Chondrocyte (in vitro differentiated cells): ENCODE measurements at regions not wholly inside any gene's neighbourhood (a gene's known extent, or its start where the extent isn't known, plus 50 kb on each side); places are given as distances from the start of the nearest gene placed in this dataset.

ENCODE experiments used
- DNase-seq: peaks from one replicate; pipeline ENCODE4 v3.0.0; 2021; ENCODE audit warnings: mixed read lengths, low spot score
- H3K27ac Mint-ChIP-seq: one replicate; pipeline ENCODE4 v1.8.0; 2021; ENCODE audit warnings: mild to moderate bottlenecking, moderate library complexity, mixed read lengths; ENCODE audit not compliant: unreplicated experiment
- H3K27me3 Mint-ChIP-seq: 2 replicates; pipeline ENCODE4 v1.8.0; 2021; ENCODE audit warnings: low read depth, mixed read lengths
- H3K36me3 Mint-ChIP-seq: 2 replicates; pipeline ENCODE4 v1.8.0; 2021; ENCODE audit warnings: low read depth, mixed read lengths
- H3K4me1 Mint-ChIP-seq: 2 replicates; pipeline ENCODE4 v1.8.0; 2021; ENCODE audit warnings: low read depth, mild to moderate bottlenecking, mixed read lengths
- H3K4me3 Mint-ChIP-seq: one replicate; pipeline ENCODE4 v1.8.0; 2021; ENCODE audit warnings: mild to moderate bottlenecking, moderate library complexity, mixed read lengths; ENCODE audit not compliant: unreplicated experiment
- H3K9me3 Mint-ChIP-seq: 2 replicates; pipeline ENCODE4 v1.8.0; 2021; ENCODE audit warnings: low read depth, mixed read lengths
- TF ChIP-seq, protein P1 (sequence below): fragments of 200-600 bp; sonication (generic); IDR thresholded peaks from 2 replicates; pipeline ENCODE4 v1.5.0; 2021; ENCODE audit warnings: antibody characterized with exemption, mild to moderate bottlenecking, moderate library complexity

DNA sequence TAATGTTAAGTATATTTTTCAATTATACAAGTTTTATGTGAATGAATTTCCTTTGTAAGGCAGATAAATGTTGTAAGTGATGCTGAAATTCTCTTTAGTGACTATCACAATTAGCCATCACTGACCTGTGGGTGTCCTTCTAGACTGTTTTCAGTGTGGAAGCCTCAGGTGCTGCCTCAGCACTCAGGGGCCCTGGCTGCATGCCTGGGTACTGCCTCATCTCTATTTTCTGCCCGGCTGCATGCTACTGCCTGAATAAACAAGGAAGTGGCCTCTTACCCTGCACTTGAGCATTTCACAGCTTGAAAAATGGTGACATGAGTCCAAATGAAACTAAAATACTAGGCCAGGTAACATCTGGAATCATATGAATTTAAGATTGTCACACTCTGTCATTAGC lies 787.6 kb upstream of the SALL3 start:
- H3K4me1 Mint-ChIP-seq, result no peaks in the 10 kb centered on the region
- no peak overlapping the region for H3K27ac Mint-ChIP-seq
- H3K9me3 Mint-ChIP-seq, result peaks cover 22% of the 10 kb centered on the region
- H3K4me3 Mint-ChIP-seq, result no peak overlapping the region
- TF ChIP-seq, protein P1, sequence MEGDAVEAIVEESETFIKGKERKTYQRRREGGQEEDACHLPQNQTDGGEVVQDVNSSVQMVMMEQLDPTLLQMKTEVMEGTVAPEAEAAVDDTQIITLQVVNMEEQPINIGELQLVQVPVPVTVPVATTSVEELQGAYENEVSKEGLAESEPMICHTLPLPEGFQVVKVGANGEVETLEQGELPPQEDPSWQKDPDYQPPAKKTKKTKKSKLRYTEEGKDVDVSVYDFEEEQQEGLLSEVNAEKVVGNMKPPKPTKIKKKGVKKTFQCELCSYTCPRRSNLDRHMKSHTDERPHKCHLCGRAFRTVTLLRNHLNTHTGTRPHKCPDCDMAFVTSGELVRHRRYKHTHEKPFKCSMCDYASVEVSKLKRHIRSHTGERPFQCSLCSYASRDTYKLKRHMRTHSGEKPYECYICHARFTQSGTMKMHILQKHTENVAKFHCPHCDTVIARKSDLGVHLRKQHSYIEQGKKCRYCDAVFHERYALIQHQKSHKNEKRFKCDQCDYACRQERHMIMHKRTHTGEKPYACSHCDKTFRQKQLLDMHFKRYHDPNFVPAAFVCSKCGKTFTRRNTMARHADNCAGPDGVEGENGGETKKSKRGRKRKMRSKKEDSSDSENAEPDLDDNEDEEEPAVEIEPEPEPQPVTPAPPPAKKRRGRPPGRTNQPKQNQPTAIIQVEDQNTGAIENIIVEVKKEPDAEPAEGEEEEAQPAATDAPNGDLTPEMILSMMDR, result no peak
- H3K27me3 Mint-ChIP-seq, result no peaks in the 10 kb centered on the region
- DNase-seq, result no peak
- H3K36me3 Mint-ChIP-seq, result no peaks in the 10 kb centered on the region

DNA sequence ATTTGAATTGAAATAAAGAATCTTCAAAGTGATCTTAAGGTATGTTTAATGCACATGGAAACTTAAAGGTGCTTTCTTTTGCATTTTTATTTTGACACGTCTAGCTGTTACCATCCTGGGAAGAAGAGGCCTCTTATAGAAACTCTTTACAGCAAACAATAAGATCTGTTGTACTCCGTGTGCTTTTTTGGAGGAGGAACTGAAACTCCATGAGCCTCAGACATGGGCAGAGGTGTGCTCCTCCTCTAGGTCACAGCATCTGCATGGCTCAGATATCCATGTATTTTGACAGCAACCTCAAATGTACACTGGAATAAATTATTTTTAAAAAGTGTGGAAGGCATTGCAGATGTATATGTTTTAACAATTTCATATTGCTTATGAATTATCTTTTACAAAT lies 783.3 kb upstream of the SALL3 start:
- Mint-ChIP-seq H3K36me3 (no peaks in the 10 kb centered on the region), H3K4me1 (no peaks in the 10 kb centered on the region), H3K27me3 (no peaks in the 10 kb centered on the region), H3K9me3 (peaks cover 36% of the 10 kb centered on the region), H3K27ac (no peak overlapping the region), H3K4me3 (no peak overlapping the region)
- TF ChIP-seq, protein P1, result no peak
- DNase-seq, result no peak

DNA sequence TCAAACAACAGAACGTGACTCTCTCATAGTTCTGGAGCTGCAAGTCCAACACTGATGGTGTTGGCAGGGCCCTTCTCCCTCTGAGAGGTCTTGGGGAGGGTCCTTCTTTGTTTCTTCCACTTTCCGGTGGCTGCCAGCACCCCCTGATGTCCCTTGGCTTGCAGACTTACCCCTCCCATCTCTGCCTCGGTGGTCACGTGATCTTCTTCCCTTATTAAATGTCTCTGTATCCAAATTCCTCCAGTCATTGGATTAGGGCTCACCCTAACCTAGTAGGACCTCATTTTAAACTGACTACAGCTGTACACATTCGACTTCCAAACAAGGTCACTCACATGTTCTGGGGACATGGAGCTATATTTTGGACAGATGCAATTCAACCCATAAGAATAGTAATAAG lies 780.6 kb upstream of the SALL3 start:
- Mint-ChIP-seq H3K4me3 (no peak overlapping the region), H3K36me3 (no peaks in the 10 kb centered on the region), H3K9me3 (peaks cover 43% of the 10 kb centered on the region), H3K27ac (no peak overlapping the region), H3K4me1 (no peaks in the 10 kb centered on the region), H3K27me3 (no peaks in the 10 kb centered on the region)
- DNase-seq, result no peak
- TF ChIP-seq, protein P1, result no peak

DNA sequence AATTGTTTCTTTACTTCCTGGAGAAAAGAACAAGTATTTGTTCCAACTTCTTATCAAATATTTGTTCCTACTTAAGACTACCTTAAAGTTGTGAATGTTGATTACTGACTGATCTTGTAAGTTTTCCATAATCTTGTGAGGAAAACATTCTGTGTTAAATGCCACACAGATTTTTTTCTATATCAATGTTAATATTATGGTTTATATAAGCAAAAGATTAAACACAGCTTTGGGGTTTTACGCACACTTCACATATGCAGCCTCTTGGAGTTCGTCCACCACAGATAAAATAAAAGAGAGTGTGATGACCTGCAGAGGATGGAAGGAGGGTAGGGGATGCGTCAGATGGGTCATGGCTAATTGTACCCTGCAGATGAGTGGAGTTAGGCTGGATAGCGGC lies 780.0 kb upstream of the SALL3 start:
- Mint-ChIP-seq H3K4me1 (no peaks in the 10 kb centered on the region), H3K36me3 (no peaks in the 10 kb centered on the region), H3K27me3 (no peaks in the 10 kb centered on the region), H3K9me3 (peaks cover 39% of the 10 kb centered on the region), H3K27ac (no peak overlapping the region), H3K4me3 (no peak overlapping the region)
- TF ChIP-seq, protein P1, result no peak
- DNase-seq, result no peak

DNA sequence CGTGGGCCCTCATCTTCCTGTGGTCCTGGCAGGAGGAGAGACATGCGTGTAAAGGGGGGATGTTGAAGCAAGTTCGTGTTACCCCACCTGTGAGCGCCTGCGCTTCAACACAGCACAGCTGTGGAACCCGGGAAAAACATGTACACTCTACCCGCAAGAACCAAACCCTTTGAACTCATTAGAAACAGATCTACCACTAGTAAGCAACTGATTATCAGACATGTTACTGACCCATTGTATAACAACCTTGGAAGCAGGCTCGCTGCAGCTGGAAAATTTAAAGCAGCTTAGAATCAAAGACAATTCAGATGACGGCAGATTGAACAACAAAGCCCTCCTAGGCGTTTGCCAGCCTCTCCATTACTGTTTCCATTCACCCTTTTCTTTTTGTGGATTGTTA lies 771.7 kb upstream of the SALL3 start:
- H3K27ac Mint-ChIP-seq, result no peak overlapping the region
- no peak for DNase-seq
- peaks cover 13% of the 10 kb centered on the region for H3K9me3 Mint-ChIP-seq
- no peaks in the 10 kb centered on the region for H3K27me3 Mint-ChIP-seq
- no peaks in the 10 kb centered on the region for H3K4me1 Mint-ChIP-seq
- no peaks in the 10 kb centered on the region for H3K36me3 Mint-ChIP-seq
- H3K4me3 Mint-ChIP-seq, result no peak overlapping the region
- TF ChIP-seq, protein P1, result no peak
